Uterus (tissue), 2 donors: ENCODE measurements at regions not wholly inside any gene's neighbourhood (a gene's known extent, or its start where the extent isn't known, plus 50 kb on each side); places are given as distances from the start of the nearest gene placed in this dataset.

ENCODE experiments used
- POLR2A ChIP-seq, 2 donors: fragments of 450-650 bp; IDR thresholded peaks; one replicate each; pipeline ENCODE4 v1.6.1; 2016; ENCODE audit warnings: antibody characterized with exemption in 2 of 2, mild to moderate bottlenecking in 1 of 2, moderate library complexity in 1 of 2
- TF ChIP-seq, protein P1 (sequence below), 4 experiments: fragments of 200-600 bp in 2 of 4; fragments of 450-650 bp in 2 of 4; sonication (generic) in 2 of 4; IDR thresholded peaks; one replicate each; pipeline ENCODE4 v1.5.1; 2016 to 2019; ENCODE audit warnings: antibody characterized with exemption in 4 of 4, mild to moderate bottlenecking in 2 of 4, moderate library complexity in 1 of 4

DNA sequence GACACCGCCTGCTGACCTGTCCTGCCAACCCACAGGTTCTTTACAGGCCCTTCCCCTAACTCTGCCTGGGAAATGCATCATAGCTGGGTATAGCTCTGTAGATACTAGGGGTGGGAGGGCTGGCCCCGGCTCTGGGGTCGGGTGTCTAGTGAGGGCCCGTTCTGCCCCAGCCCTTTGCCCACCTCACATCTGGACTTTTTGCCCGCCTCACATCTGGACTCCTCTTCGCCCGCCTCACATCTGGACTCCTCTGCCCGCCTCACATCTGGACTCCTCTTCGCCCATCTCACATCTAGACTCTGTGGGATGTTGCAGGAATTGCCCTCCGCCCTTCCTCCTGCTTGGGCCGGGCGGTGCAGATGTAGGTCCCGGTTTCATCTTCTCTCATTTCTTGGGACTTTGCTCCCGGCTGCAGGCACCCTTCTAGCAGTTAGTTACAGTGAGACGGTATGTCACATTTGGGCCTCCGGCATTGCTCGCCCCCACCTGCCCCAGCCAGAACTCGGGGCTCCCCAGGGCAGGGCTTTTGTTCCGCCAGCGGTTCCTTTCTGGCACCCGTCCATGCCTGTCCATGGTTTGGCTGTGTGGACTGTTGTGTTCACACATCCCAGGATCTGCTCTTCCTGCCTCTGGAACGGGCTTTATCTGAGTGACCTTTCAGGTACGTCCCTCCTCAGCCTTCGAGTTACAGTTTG is 1153.7 kb downstream of the BRD1 start:
- no peak for TF ChIP-seq POLR2A (IDR thresholded peaks at IDR 0.05)
- TF ChIP-seq, protein P1, sequence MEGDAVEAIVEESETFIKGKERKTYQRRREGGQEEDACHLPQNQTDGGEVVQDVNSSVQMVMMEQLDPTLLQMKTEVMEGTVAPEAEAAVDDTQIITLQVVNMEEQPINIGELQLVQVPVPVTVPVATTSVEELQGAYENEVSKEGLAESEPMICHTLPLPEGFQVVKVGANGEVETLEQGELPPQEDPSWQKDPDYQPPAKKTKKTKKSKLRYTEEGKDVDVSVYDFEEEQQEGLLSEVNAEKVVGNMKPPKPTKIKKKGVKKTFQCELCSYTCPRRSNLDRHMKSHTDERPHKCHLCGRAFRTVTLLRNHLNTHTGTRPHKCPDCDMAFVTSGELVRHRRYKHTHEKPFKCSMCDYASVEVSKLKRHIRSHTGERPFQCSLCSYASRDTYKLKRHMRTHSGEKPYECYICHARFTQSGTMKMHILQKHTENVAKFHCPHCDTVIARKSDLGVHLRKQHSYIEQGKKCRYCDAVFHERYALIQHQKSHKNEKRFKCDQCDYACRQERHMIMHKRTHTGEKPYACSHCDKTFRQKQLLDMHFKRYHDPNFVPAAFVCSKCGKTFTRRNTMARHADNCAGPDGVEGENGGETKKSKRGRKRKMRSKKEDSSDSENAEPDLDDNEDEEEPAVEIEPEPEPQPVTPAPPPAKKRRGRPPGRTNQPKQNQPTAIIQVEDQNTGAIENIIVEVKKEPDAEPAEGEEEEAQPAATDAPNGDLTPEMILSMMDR (IDR thresholded peaks at IDR 0.05) = no peak
